ENCODE measurements at regions not wholly inside any gene's neighbourhood (a gene's known extent, or its start where the extent isn't known, plus 50 kb on each side); places are given as distances from the start of the nearest gene placed in this dataset.

- TF ChIP-seq, protein P1, sequence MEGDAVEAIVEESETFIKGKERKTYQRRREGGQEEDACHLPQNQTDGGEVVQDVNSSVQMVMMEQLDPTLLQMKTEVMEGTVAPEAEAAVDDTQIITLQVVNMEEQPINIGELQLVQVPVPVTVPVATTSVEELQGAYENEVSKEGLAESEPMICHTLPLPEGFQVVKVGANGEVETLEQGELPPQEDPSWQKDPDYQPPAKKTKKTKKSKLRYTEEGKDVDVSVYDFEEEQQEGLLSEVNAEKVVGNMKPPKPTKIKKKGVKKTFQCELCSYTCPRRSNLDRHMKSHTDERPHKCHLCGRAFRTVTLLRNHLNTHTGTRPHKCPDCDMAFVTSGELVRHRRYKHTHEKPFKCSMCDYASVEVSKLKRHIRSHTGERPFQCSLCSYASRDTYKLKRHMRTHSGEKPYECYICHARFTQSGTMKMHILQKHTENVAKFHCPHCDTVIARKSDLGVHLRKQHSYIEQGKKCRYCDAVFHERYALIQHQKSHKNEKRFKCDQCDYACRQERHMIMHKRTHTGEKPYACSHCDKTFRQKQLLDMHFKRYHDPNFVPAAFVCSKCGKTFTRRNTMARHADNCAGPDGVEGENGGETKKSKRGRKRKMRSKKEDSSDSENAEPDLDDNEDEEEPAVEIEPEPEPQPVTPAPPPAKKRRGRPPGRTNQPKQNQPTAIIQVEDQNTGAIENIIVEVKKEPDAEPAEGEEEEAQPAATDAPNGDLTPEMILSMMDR (IDR thresholded peaks at IDR 0.05; ENCODE audit: insufficient read depth, low read length, missing control alignments): no peak
- POLR2A ChIA-PET: no interaction called here
- no peak for DNase-seq (ENCODE audit: low read depth, low spot score)
- H3K4me3 ChIP-seq (ENCODE audit: low read depth, low read length): no peak overlapping the region
- CTCF ChIA-PET: interaction anchor here (0.7 kb wide), 1 partner anchor 415 kb away, joined by 3 read pairs; no protein-coding TSS in a partner anchor
These were observed 161.8 kb upstream of the IQSEC1 start for GRCh38 chr3:13235079-13235478.

DNA sequence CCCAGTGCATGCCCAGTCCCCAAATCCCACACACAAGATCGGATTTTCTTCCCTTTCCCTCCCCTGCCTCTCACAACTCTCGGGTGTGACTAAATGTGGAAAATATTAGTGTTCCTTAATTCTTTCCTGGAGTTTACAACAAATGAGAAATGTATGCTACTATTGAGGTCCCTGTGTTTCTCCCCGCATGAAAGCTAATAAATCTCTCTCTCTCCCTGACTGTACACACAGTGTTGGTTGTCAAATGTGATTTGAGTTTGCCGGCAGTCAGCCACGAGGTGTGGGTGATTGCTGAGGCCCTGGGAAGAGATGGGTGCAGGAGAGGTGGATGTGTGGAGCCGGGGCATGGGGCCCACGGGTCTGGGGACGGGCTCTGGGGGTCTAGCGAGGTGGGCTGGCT lies 161.4 kb upstream of the IQSEC1 start:
- CTCF ChIA-PET: interaction anchor here (0.7 kb wide), 2 partner anchors 415 to 420 kb away, joined by 3 read pairs; no protein-coding TSS in a partner anchor
- POLR2A ChIA-PET: no interaction called here
- no peak for DNase-seq (ENCODE audit: low read depth, low spot score)
- TF ChIP-seq, protein P1 (IDR thresholded peaks at IDR 0.05; ENCODE audit: insufficient read depth, low read length, missing control alignments): no peak
- H3K4me3 ChIP-seq (ENCODE audit: low read depth, low read length): no peak overlapping the region

GRCh38 chr3:13233487-13234485 lies 160.6 kb upstream of the IQSEC1 start:
- DNase-seq (ENCODE audit: low read depth, low spot score): no peak
- TF ChIP-seq, protein P1 (IDR thresholded peaks at IDR 0.05; ENCODE audit: insufficient read depth, low read length, missing control alignments): no peak
- CTCF ChIA-PET: interaction anchor here (0.7 kb wide), 1 partner anchor 421 kb away, joined by 3 read pairs; no protein-coding TSS in a partner anchor
- POLR2A ChIA-PET: no interaction called here
- no peak overlapping the region for H3K4me3 ChIP-seq (ENCODE audit: low read depth, low read length)

DNA sequence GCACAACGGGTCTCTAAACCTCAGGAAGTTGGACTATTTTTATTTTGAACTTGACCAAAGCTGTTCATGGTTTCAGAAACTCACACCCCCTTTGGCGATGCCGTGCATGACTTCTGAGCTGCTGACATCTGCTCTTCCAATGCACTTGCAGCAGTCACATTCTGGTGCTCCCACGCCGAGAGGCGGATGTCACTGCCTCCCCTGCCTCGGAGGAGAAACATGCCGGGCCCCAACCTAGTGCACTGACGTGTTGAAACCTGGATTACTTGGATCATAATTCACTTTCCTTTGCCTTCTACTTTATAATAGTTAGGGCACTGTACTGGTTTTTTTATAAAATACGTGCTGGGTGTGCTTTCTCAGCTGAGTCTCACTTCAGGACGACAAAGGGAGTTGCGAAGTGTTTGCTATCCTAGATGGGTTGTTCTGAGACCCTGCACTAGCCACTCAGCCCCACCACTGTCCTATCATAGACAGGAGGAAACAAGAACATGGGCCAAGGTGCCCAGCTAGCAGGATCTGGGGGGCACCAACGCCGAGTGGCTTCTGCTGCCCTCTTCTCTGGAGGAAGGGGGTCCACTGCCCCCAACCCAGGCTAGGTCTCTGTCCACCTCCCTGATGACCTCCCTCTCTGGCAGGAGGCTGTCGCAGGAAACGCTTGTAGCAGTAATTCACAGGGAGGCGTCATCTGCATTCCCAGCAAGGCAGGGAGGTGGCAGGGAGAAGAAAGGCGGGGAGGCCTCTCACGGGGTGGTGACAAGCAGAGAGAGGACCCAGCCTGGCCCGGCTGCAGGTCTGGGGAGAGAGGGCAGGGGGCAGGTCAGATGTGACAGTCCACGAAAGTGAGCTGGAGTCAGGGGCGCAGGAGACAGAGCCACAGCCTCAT lies 158.8 kb upstream of the IQSEC1 start:
- TF ChIP-seq, protein P1 (IDR thresholded peaks at IDR 0.05; ENCODE audit: insufficient read depth, low read length, missing control alignments): no peak
- ChIA-PET POLR2A (no interaction called here), CTCF (no interaction called here)
- DNase-seq (ENCODE audit: low read depth, low spot score): no peak
- H3K4me3 ChIP-seq (ENCODE audit: low read depth, low read length): no peak overlapping the region

GRCh38 chr3:13229273-13229949 lies 156.2 kb upstream of the IQSEC1 start:
- DNase-seq (ENCODE audit: low read depth, low spot score): no peak
- ChIA-PET POLR2A (no interaction called here), CTCF (interaction anchor here (0.9 to 2.3 kb wide), 2 partner anchors 31 to 223 kb away, joined by 3 to 12 read pairs; no protein-coding TSS in a partner anchor)
- H3K4me3 ChIP-seq (ENCODE audit: low read depth, low read length): no peak overlapping the region
- TF ChIP-seq, protein P1 (IDR thresholded peaks at IDR 0.05; ENCODE audit: insufficient read depth, low read length, missing control alignments): no peak
